IMR-90 (cell line): ENCODE measurements at regions not wholly inside any gene's neighbourhood (a gene's known extent, or its start where the extent isn't known, plus 50 kb on each side); places are given as distances from the start of the nearest gene placed in this dataset.

ENCODE experiments used
- MXI1 ChIP-seq: IDR thresholded peaks from 2 replicates; pipeline ENCODE4 v1.6.1; 2012; ENCODE audit warnings: low read depth, mild to moderate bottlenecking, low read length, moderate library complexity, borderline replicate concordance
- POLR2A ChIP-seq: IDR thresholded peaks from 2 replicates; pipeline ENCODE4 v1.6.1; 2012; ENCODE audit warnings: mild to moderate bottlenecking, low read depth, low read length
- TF ChIP-seq, protein P1 (sequence below): conservative IDR thresholded peaks from 2 replicates; pipeline ENCODE4 v1.5.1; 2012; ENCODE audit warnings: mild to moderate bottlenecking, low read depth, low read length, improper control_type of control experiment

DNA sequence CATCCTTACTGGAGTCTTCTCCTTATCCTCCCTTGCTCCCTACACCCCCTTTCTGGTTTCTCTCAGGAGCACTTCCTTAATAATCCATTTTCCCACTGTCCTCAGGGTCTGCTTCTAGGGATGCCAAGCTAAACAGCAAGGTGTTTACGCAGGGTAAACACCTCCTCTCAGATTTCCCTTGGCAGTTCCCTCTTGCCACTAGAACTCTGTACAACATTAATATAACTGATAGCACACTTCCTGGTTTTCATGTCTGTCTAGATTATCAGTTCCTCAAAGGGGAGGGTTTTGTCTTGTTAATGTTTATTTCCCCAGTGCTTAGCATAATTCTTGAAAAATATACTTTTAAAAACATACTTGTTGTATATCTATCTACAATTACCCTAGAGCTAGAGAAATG is 118.0 kb upstream of the SLC24A5 start:
- TF ChIP-seq, protein P1, sequence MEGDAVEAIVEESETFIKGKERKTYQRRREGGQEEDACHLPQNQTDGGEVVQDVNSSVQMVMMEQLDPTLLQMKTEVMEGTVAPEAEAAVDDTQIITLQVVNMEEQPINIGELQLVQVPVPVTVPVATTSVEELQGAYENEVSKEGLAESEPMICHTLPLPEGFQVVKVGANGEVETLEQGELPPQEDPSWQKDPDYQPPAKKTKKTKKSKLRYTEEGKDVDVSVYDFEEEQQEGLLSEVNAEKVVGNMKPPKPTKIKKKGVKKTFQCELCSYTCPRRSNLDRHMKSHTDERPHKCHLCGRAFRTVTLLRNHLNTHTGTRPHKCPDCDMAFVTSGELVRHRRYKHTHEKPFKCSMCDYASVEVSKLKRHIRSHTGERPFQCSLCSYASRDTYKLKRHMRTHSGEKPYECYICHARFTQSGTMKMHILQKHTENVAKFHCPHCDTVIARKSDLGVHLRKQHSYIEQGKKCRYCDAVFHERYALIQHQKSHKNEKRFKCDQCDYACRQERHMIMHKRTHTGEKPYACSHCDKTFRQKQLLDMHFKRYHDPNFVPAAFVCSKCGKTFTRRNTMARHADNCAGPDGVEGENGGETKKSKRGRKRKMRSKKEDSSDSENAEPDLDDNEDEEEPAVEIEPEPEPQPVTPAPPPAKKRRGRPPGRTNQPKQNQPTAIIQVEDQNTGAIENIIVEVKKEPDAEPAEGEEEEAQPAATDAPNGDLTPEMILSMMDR = no peak
- TF ChIP-seq POLR2A (no peak), MXI1 (no peak)
